ENCODE measurements at regions not wholly inside any gene's neighbourhood (a gene's known extent, or its start where the extent isn't known, plus 50 kb on each side); places are given as distances from the start of the nearest gene placed in this dataset.

- no peak for FAIRE-seq
- TF ChIP-seq CTCF (IDR thresholded peaks at IDR 0.05; ENCODE audit: insufficient read depth, low read length, severe bottlenecking) = no peak
- no peaks in the 10 kb centered on the region for H3K27me3 ChIP-seq (ENCODE audit: control insufficient read depth, insufficient read depth, low read length)
- no peaks in the 10 kb centered on the region for H3K36me3 ChIP-seq (ENCODE audit: control insufficient read depth, insufficient read depth, low read length)
- no peak for DNase-seq (ENCODE audit: low read depth)
- H3K4me3 ChIP-seq (ENCODE audit: low read depth, low read length) = no peak overlapping the region
These were observed 179.0 kb downstream of the ADGRA3 start for GRCh38 chr4:22336822-22337221.

GRCh38 chr4:22334155-22334554 is 181.7 kb downstream of the ADGRA3 start:
- Histone ChIP-seq H3K36me3 (ENCODE audit: control insufficient read depth, insufficient read depth, low read length) (no peaks in the 10 kb centered on the region), H3K4me3 (ENCODE audit: low read depth, low read length) (no peak overlapping the region), H3K27me3 (ENCODE audit: control insufficient read depth, insufficient read depth, low read length) (no peaks in the 10 kb centered on the region)
- FAIRE-seq = no peak
- no peak for TF ChIP-seq CTCF (IDR thresholded peaks at IDR 0.05; ENCODE audit: insufficient read depth, low read length, severe bottlenecking)
- DNase-seq (ENCODE audit: low read depth) = peak; percentile 85

- no peak for FAIRE-seq
- H3K27me3 ChIP-seq (ENCODE audit: control insufficient read depth, insufficient read depth, low read length) = no peaks in the 10 kb centered on the region
These were observed 191.4 kb downstream of the ADGRA3 start for GRCh38 chr4:22324422-22324821.

GRCh38 chr4:22323691-22324090 is 192.2 kb downstream of the ADGRA3 start:
- no peak for FAIRE-seq
- Histone ChIP-seq H3K27me3 (ENCODE audit: control insufficient read depth, insufficient read depth, low read length) (no peaks in the 10 kb centered on the region), H3K36me3 (ENCODE audit: control insufficient read depth, insufficient read depth, low read length) (no peaks in the 10 kb centered on the region), H3K4me3 (ENCODE audit: low read depth, low read length) (no peak overlapping the region)
- no peak for TF ChIP-seq CTCF (IDR thresholded peaks at IDR 0.05; ENCODE audit: insufficient read depth, low read length, severe bottlenecking)
- DNase-seq (ENCODE audit: low read depth) = no peak

More at GRCh38 chr4:22324422-22324821, 191.4 kb downstream of the ADGRA3 start:
- no peak for TF ChIP-seq CTCF (IDR thresholded peaks at IDR 0.05; ENCODE audit: insufficient read depth, low read length, severe bottlenecking)
- no peaks in the 10 kb centered on the region for H3K36me3 ChIP-seq (ENCODE audit: control insufficient read depth, insufficient read depth, low read length)
- H3K4me3 ChIP-seq (ENCODE audit: low read depth, low read length) = no peak overlapping the region
- no peak for DNase-seq (ENCODE audit: low read depth)

- DNase-seq (ENCODE audit: low read depth) (no peak), FAIRE-seq (no peak)
- TF ChIP-seq CTCF (IDR thresholded peaks at IDR 0.05; ENCODE audit: insufficient read depth, low read length, severe bottlenecking) = no peak
- Histone ChIP-seq H3K4me3 (ENCODE audit: low read depth, low read length) (no peak overlapping the region), H3K36me3 (ENCODE audit: control insufficient read depth, insufficient read depth, low read length) (no peaks in the 10 kb centered on the region), H3K27me3 (ENCODE audit: control insufficient read depth, insufficient read depth, low read length) (no peaks in the 10 kb centered on the region)
These were observed 192.9 kb downstream of the ADGRA3 start for GRCh38 chr4:22322996-22323395.

DNA sequence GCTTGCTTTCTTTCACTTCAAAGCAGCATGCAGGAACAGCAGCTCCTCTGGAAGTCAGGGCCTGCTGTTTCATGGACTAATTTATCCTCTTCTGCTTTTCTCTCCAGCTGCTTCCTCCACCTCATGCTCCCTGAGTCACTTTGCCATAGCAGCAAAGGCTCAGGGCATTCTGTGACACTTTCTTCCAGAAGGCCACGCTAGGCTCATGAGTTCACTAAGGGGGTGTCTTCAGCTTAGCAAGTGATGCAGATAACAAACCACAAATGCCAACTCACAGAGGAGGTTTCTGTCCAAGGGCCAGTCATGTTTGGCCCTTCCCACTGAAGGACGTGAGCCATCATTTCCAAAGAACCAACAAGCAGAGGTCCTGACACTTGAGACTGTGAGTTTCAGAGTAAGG is 200.2 kb downstream of the ADGRA3 start:
- Histone ChIP-seq H3K36me3 (ENCODE audit: control insufficient read depth, insufficient read depth, low read length) (no peaks in the 10 kb centered on the region), H3K4me3 (ENCODE audit: low read depth, low read length) (no peak overlapping the region), H3K27me3 (ENCODE audit: control insufficient read depth, insufficient read depth, low read length) (no peaks in the 10 kb centered on the region)
- TF ChIP-seq CTCF (IDR thresholded peaks at IDR 0.05; ENCODE audit: insufficient read depth, low read length, severe bottlenecking) = no peak
- no peak for DNase-seq (ENCODE audit: low read depth)
- FAIRE-seq = no peak
